Keratinocyte (primary cell): ENCODE measurements at regions not wholly inside any gene's neighbourhood (a gene's known extent, or its start where the extent isn't known, plus 50 kb on each side); places are given as distances from the start of the nearest gene placed in this dataset.

Source experiments
- EZH2 ChIP-seq: IDR thresholded peaks from one replicate; pipeline ENCODE4 v1.6.1; 2012; ENCODE audit warnings: inconsistent platforms, mild to moderate bottlenecking, low read length, moderate library complexity
- TF ChIP-seq, protein P1 (sequence below), 3 experiments: IDR thresholded peaks in 1 of 3; conservative IDR thresholded peaks in 1 of 3; optimal IDR thresholded peaks in 1 of 3; 2 replicates in 2 of 3; 3 replicates in 1 of 3; pipeline versions ENCODE3 to v1.5.1; 2011; ENCODE audit warnings: low read length in 3 of 3, mild to moderate bottlenecking in 3 of 3, moderate library complexity in 2 of 3, control low read depth in 1 of 3, inconsistent platforms in 1 of 3; ENCODE audit not compliant: insufficient read depth in 2 of 3; ENCODE audit errors: extremely low read depth in 1 of 3

GRCh38 chr4:125428832-125429231 lies 114.1 kb downstream of the FAT4 start:
- TF ChIP-seq, protein P1, sequence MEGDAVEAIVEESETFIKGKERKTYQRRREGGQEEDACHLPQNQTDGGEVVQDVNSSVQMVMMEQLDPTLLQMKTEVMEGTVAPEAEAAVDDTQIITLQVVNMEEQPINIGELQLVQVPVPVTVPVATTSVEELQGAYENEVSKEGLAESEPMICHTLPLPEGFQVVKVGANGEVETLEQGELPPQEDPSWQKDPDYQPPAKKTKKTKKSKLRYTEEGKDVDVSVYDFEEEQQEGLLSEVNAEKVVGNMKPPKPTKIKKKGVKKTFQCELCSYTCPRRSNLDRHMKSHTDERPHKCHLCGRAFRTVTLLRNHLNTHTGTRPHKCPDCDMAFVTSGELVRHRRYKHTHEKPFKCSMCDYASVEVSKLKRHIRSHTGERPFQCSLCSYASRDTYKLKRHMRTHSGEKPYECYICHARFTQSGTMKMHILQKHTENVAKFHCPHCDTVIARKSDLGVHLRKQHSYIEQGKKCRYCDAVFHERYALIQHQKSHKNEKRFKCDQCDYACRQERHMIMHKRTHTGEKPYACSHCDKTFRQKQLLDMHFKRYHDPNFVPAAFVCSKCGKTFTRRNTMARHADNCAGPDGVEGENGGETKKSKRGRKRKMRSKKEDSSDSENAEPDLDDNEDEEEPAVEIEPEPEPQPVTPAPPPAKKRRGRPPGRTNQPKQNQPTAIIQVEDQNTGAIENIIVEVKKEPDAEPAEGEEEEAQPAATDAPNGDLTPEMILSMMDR (optimal IDR thresholded peaks at IDR 0.05 in 1 of 3, IDR thresholded peaks at IDR 0.05 in 1 of 3, conservative IDR thresholded peaks at IDR 0.05 in 1 of 3; ENCODE audit: extremely low read depth in 1 of 3, insufficient read depth in 2 of 3, low read length in 3 of 3), result no peak
- TF ChIP-seq EZH2, result no peak
